ENCODE measurements at regions not wholly inside any gene's neighbourhood (a gene's known extent, or its start where the extent isn't known, plus 50 kb on each side); places are given as distances from the start of the nearest gene placed in this dataset.

- Histone ChIP-seq H3K36me3 (ENCODE audit: insufficient read depth, low read depth, low read length) (no peaks in the 10 kb centered on the region), H3K4me1 (ENCODE audit: insufficient read depth, low read length) (no peaks in the 10 kb centered on the region), H3K27me3 (ENCODE audit: insufficient read depth, low read length) (no peaks in the 10 kb centered on the region), H3K27ac (ENCODE audit: low read length) (no peak overlapping the region), H3K9me3 (ENCODE audit: insufficient read depth, low read depth, low read length) (no peaks in the 10 kb centered on the region), H3K9ac (ENCODE audit: low read depth, low read length) (no peak overlapping the region), H3K4me3 (ENCODE audit: low read length) (no peak overlapping the region)
Observed at GRCh38 chr5:98454407-98454806, 319.1 kb upstream of the RGMB start.

GRCh38 chr5:98454904-98455303 is 318.6 kb upstream of the RGMB start:
- Histone ChIP-seq H3K27ac (ENCODE audit: low read length) (no peak overlapping the region), H3K36me3 (ENCODE audit: insufficient read depth, low read depth, low read length) (no peaks in the 10 kb centered on the region), H3K27me3 (ENCODE audit: insufficient read depth, low read length) (no peaks in the 10 kb centered on the region), H3K4me1 (ENCODE audit: insufficient read depth, low read length) (no peaks in the 10 kb centered on the region), H3K4me3 (ENCODE audit: low read length) (no peak overlapping the region), H3K9me3 (ENCODE audit: insufficient read depth, low read depth, low read length) (no peaks in the 10 kb centered on the region), H3K9ac (ENCODE audit: low read depth, low read length) (no peak overlapping the region)

- no peaks in the 10 kb centered on the region for H3K36me3 ChIP-seq (ENCODE audit: insufficient read depth, low read depth, low read length)
- no peaks in the 10 kb centered on the region for H3K27me3 ChIP-seq (ENCODE audit: insufficient read depth, low read length)
- H3K4me1 ChIP-seq (ENCODE audit: insufficient read depth, low read length) = no peaks in the 10 kb centered on the region
- H3K4me3 ChIP-seq (ENCODE audit: low read length) = no peak overlapping the region
- no peak overlapping the region for H3K27ac ChIP-seq (ENCODE audit: low read length)
- H3K9ac ChIP-seq (ENCODE audit: low read depth, low read length) = no peak overlapping the region
- no peaks in the 10 kb centered on the region for H3K9me3 ChIP-seq (ENCODE audit: insufficient read depth, low read depth, low read length)
Observed at GRCh38 chr5:98455665-98456064, 317.8 kb upstream of the RGMB start.

GRCh38 chr5:98458004-98458403 is 315.5 kb upstream of the RGMB start:
- no peaks in the 10 kb centered on the region for H3K27me3 ChIP-seq (ENCODE audit: insufficient read depth, low read length)

GRCh38 chr5:98458726-98459125 is 314.7 kb upstream of the RGMB start:
- H3K4me3 ChIP-seq (ENCODE audit: low read length) = no peak overlapping the region
- H3K36me3 ChIP-seq (ENCODE audit: insufficient read depth, low read depth, low read length) = no peaks in the 10 kb centered on the region
- no peaks in the 10 kb centered on the region for H3K4me1 ChIP-seq (ENCODE audit: insufficient read depth, low read length)
- H3K9me3 ChIP-seq (ENCODE audit: insufficient read depth, low read depth, low read length) = no peaks in the 10 kb centered on the region
- H3K9ac ChIP-seq (ENCODE audit: low read depth, low read length) = no peak overlapping the region
- no peak overlapping the region for H3K27ac ChIP-seq (ENCODE audit: low read length)
- no peaks in the 10 kb centered on the region for H3K27me3 ChIP-seq (ENCODE audit: insufficient read depth, low read length)

More at GRCh38 chr5:98458004-98458403, 315.5 kb upstream of the RGMB start:
- H3K36me3 ChIP-seq (ENCODE audit: insufficient read depth, low read depth, low read length) = no peaks in the 10 kb centered on the region
- H3K9me3 ChIP-seq (ENCODE audit: insufficient read depth, low read depth, low read length) = no peaks in the 10 kb centered on the region
- no peaks in the 10 kb centered on the region for H3K4me1 ChIP-seq (ENCODE audit: insufficient read depth, low read length)
- H3K4me3 ChIP-seq (ENCODE audit: low read length) = no peak overlapping the region
- no peak overlapping the region for H3K27ac ChIP-seq (ENCODE audit: low read length)
- no peak overlapping the region for H3K9ac ChIP-seq (ENCODE audit: low read depth, low read length)

- Histone ChIP-seq H3K36me3 (ENCODE audit: insufficient read depth, low read depth, low read length) (no peaks in the 10 kb centered on the region), H3K4me1 (ENCODE audit: insufficient read depth, low read length) (no peaks in the 10 kb centered on the region), H3K27ac (ENCODE audit: low read length) (no peak overlapping the region), H3K9ac (ENCODE audit: low read depth, low read length) (no peak overlapping the region), H3K4me3 (ENCODE audit: low read length) (no peak overlapping the region), H3K9me3 (ENCODE audit: insufficient read depth, low read depth, low read length) (no peaks in the 10 kb centered on the region), H3K27me3 (ENCODE audit: insufficient read depth, low read length) (no peaks in the 10 kb centered on the region)
Observed at GRCh38 chr5:98460536-98460935, 312.9 kb upstream of the RGMB start.

GRCh38 chr5:98461485-98461884 is 312.0 kb upstream of the RGMB start:
- Histone ChIP-seq H3K4me1 (ENCODE audit: insufficient read depth, low read length) (no peaks in the 10 kb centered on the region), H3K36me3 (ENCODE audit: insufficient read depth, low read depth, low read length) (no peaks in the 10 kb centered on the region), H3K4me3 (ENCODE audit: low read length) (no peak overlapping the region), H3K9ac (ENCODE audit: low read depth, low read length) (no peak overlapping the region), H3K9me3 (ENCODE audit: insufficient read depth, low read depth, low read length) (no peaks in the 10 kb centered on the region), H3K27me3 (ENCODE audit: insufficient read depth, low read length) (no peaks in the 10 kb centered on the region), H3K27ac (ENCODE audit: low read length) (no peak overlapping the region)

GRCh38 chr5:98463222-98463621 is 310.2 kb upstream of the RGMB start:
- Histone ChIP-seq H3K4me3 (ENCODE audit: low read length) (no peak overlapping the region), H3K4me1 (ENCODE audit: insufficient read depth, low read length) (no peaks in the 10 kb centered on the region), H3K36me3 (ENCODE audit: insufficient read depth, low read depth, low read length) (no peaks in the 10 kb centered on the region), H3K27ac (ENCODE audit: low read length) (no peak overlapping the region), H3K27me3 (ENCODE audit: insufficient read depth, low read length) (no peaks in the 10 kb centered on the region), H3K9ac (ENCODE audit: low read depth, low read length) (no peak overlapping the region), H3K9me3 (ENCODE audit: insufficient read depth, low read depth, low read length) (no peaks in the 10 kb centered on the region)

- no peaks in the 10 kb centered on the region for H3K9me3 ChIP-seq (ENCODE audit: insufficient read depth, low read depth, low read length)
- no peak overlapping the region for H3K4me3 ChIP-seq (ENCODE audit: low read length)
- no peaks in the 10 kb centered on the region for H3K4me1 ChIP-seq (ENCODE audit: insufficient read depth, low read length)
- no peaks in the 10 kb centered on the region for H3K36me3 ChIP-seq (ENCODE audit: insufficient read depth, low read depth, low read length)
- H3K27me3 ChIP-seq (ENCODE audit: insufficient read depth, low read length) = no peaks in the 10 kb centered on the region
- no peak overlapping the region for H3K9ac ChIP-seq (ENCODE audit: low read depth, low read length)
- H3K27ac ChIP-seq (ENCODE audit: low read length) = no peak overlapping the region
Observed at GRCh38 chr5:98463676-98464075, 309.8 kb upstream of the RGMB start.

- Histone ChIP-seq H3K36me3 (ENCODE audit: insufficient read depth, low read depth, low read length) (no peaks in the 10 kb centered on the region), H3K9ac (ENCODE audit: low read depth, low read length) (no peak overlapping the region), H3K9me3 (ENCODE audit: insufficient read depth, low read depth, low read length) (no peaks in the 10 kb centered on the region), H3K4me1 (ENCODE audit: insufficient read depth, low read length) (no peaks in the 10 kb centered on the region), H3K4me3 (ENCODE audit: low read length) (no peak overlapping the region), H3K27me3 (ENCODE audit: insufficient read depth, low read length) (no peaks in the 10 kb centered on the region), H3K27ac (ENCODE audit: low read length) (no peak overlapping the region)
Observed at GRCh38 chr5:98464737-98465330, 308.6 kb upstream of the RGMB start.

GRCh38 chr5:98468188-98468869 is 305.1 kb upstream of the RGMB start:
- no peak overlapping the region for H3K9ac ChIP-seq (ENCODE audit: low read depth, low read length)
- H3K4me1 ChIP-seq (ENCODE audit: insufficient read depth, low read length) = no peaks in the 10 kb centered on the region
- H3K27me3 ChIP-seq (ENCODE audit: insufficient read depth, low read length) = no peaks in the 10 kb centered on the region
- H3K36me3 ChIP-seq (ENCODE audit: insufficient read depth, low read depth, low read length) = no peaks in the 10 kb centered on the region
- no peak overlapping the region for H3K27ac ChIP-seq (ENCODE audit: low read length)
- no peak overlapping the region for H3K4me3 ChIP-seq (ENCODE audit: low read length)
- H3K9me3 ChIP-seq (ENCODE audit: insufficient read depth, low read depth, low read length) = no peaks in the 10 kb centered on the region

- no peak overlapping the region for H3K27ac ChIP-seq (ENCODE audit: low read length)
- H3K36me3 ChIP-seq (ENCODE audit: insufficient read depth, low read depth, low read length) = no peaks in the 10 kb centered on the region
- H3K27me3 ChIP-seq (ENCODE audit: insufficient read depth, low read length) = no peaks in the 10 kb centered on the region
- no peaks in the 10 kb centered on the region for H3K4me1 ChIP-seq (ENCODE audit: insufficient read depth, low read length)
- no peak overlapping the region for H3K4me3 ChIP-seq (ENCODE audit: low read length)
- no peaks in the 10 kb centered on the region for H3K9me3 ChIP-seq (ENCODE audit: insufficient read depth, low read depth, low read length)
- no peak overlapping the region for H3K9ac ChIP-seq (ENCODE audit: low read depth, low read length)
Observed at GRCh38 chr5:98470747-98471146, 302.7 kb upstream of the RGMB start.
